KOPT-K1 (cell line): ENCODE measurements at regions not wholly inside any gene's neighbourhood (a gene's known extent, or its start where the extent isn't known, plus 50 kb on each side); places are given as distances from the start of the nearest gene placed in this dataset.

Experiments
- H3K27ac ChIP-seq: fragments of 200-600 bp; sonication (generic); 2 replicates; pipeline ENCODE4 v1.5.1; 2016; ENCODE audit warnings: antibody characterized with exemption, mild to moderate bottlenecking, low read depth, low read length; ENCODE audit not compliant: poor library complexity, severe bottlenecking
- H3K36me3 ChIP-seq: fragments of 200-600 bp; sonication (generic); 2 replicates; pipeline ENCODE4 v1.5.1; 2017; ENCODE audit warnings: antibody characterized with exemption, mild to moderate bottlenecking, low read length, moderate library complexity; ENCODE audit not compliant: insufficient read depth
- H3K9me3 ChIP-seq: fragments of 200-600 bp; sonication (generic); 2 replicates; pipeline ENCODE4 v1.5.1; 2017; ENCODE audit warnings: antibody characterized with exemption, low read length, mild to moderate bottlenecking; ENCODE audit not compliant: insufficient read depth, poor library complexity, severe bottlenecking

DNA sequence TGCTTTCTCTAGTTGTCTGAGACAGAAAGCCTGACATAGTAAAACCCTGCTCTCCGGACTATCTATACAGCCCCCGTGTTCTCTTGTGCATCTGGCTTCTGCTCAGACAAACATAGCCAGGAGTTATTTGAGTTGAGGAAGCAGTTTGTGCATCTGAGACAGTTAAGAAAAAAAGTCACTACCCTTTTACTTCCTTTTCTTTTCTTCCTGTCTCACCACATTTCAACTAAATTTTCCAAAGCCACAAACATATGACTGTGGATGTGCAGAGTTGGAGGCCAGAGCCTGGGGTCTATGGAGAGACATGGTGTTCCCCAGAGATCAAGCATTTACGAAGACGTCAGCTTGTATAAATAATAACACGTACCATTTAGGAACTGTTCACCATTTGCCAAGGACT is 158.5 kb upstream of the FGGY start:
- Histone ChIP-seq H3K36me3 (no peaks in the 10 kb centered on the region), H3K27ac (no peak overlapping the region), H3K9me3 (no peaks in the 10 kb centered on the region)

GRCh38 chr1:59139396-59139795 is 157.5 kb upstream of the FGGY start:
- no peak overlapping the region for H3K27ac ChIP-seq

DNA sequence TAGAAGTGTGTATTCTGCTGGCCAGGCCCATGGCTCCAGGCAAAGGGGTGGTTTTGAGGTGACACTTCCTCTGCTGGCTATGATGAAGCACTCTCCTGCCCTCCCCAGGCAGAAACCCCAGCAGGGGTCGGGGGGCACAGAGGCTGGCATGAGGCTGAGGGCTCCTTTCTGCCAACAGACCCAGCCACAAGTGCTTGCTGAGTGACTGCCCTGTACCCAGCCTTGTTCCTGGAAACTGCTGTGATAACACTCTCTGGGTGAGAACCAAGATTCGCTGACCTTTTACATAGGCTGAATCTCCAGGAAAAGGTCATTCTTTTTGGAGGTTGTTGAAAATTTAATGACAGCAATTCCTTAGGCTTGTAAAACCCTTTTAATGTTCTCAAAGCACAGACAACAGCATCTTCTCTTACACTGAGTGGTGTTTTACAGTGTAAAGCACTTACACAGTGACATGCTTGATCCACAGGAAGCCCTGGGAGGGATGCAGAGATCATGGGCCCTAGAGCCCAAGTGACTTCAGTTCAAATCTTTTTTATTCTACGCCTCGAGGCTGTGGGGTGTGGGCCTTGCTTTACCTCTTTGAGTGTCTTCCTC is 155.5 kb upstream of the FGGY start:
- no peak overlapping the region for H3K27ac ChIP-seq
- no peaks in the 10 kb centered on the region for H3K9me3 ChIP-seq
- no peaks in the 10 kb centered on the region for H3K36me3 ChIP-seq

More at GRCh38 chr1:59139396-59139795, 157.5 kb upstream of the FGGY start:
- Histone ChIP-seq H3K36me3 (no peaks in the 10 kb centered on the region), H3K9me3 (no peaks in the 10 kb centered on the region)

GRCh38 chr1:59142311-59143132 is 154.4 kb upstream of the FGGY start:
- no peaks in the 10 kb centered on the region for H3K36me3 ChIP-seq
- no peaks in the 10 kb centered on the region for H3K9me3 ChIP-seq
- no peak overlapping the region for H3K27ac ChIP-seq

DNA sequence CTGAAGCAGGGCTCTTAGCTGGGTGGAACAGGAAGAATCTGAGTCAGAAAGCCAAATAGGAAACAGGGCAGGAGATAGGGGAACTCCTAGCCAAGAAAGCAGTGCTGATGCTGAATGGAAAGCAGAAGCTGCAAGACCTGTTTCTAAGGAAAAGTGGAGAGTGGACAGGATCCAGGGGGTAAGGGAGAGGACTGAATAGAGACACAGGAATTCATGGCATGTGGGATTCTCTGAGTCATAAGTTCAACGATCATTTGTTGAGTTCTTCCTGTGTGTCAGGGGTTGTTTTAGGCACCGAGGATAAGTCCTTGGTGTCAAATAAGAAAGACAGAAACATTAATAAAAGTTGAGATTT is 153.8 kb upstream of the FGGY start:
- H3K36me3 ChIP-seq = no peaks in the 10 kb centered on the region
- H3K27ac ChIP-seq = no peak overlapping the region

DNA sequence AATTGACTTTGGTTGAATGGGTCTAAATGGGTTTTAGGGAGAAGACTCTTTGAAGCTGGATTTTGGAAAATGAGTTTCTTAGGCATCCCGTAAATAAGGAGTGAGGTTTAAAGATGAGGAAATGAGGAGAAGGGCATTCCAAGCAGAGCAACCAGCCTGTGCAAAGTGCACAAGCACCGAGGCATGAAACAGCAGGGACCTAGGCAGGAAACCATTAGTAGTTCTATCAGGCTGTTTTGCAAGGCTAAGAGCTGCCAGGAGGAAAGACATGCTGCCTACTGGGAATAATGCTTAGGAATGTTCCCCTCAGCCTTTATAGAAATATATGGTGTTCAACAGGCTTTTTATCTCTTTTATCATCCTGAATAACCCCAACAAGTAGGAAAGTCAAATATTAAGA is 153.1 kb upstream of the FGGY start:
- H3K36me3 ChIP-seq = no peaks in the 10 kb centered on the region
- no peaks in the 10 kb centered on the region for H3K9me3 ChIP-seq
- no peak overlapping the region for H3K27ac ChIP-seq

More for the DNA sequence above, 153.8 kb upstream of the FGGY start:
- H3K9me3 ChIP-seq = no peaks in the 10 kb centered on the region

DNA sequence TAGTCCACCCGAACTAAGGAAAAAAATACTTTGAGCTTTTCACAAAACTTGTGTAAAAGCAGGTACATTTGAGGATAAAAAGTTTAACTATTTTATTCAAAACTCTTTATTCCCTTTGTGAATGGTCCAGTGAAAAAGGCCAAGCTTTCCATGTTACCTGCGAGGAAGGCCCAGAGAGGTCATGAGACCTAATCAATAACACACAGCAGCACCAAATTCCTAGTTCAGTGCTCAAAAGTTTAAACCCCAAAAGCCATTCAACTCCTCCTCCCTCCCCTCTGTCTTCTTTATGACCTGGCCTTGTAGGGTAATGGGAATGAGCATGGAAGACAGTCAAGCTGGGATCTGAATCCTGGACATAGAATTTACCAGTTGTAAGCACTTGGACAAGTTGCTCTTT is 151.9 kb upstream of the FGGY start:
- H3K9me3 ChIP-seq = no peaks in the 10 kb centered on the region
- H3K27ac ChIP-seq = no peak overlapping the region
- no peaks in the 10 kb centered on the region for H3K36me3 ChIP-seq

- H3K27ac ChIP-seq = no peak overlapping the region
These were observed 150.8 kb upstream of the FGGY start for GRCh38 chr1:59146056-59146455.

GRCh38 chr1:59146651-59147358 is 150.1 kb upstream of the FGGY start:
- H3K27ac ChIP-seq = no peak overlapping the region
- no peaks in the 10 kb centered on the region for H3K36me3 ChIP-seq

More at GRCh38 chr1:59146056-59146455, 150.8 kb upstream of the FGGY start:
- no peaks in the 10 kb centered on the region for H3K36me3 ChIP-seq
- no peaks in the 10 kb centered on the region for H3K9me3 ChIP-seq

GRCh38 chr1:59149435-59149834 is 147.5 kb upstream of the FGGY start:
- Histone ChIP-seq H3K27ac (no peak overlapping the region), H3K9me3 (no peaks in the 10 kb centered on the region)

More at GRCh38 chr1:59146651-59147358, 150.1 kb upstream of the FGGY start:
- H3K9me3 ChIP-seq = no peaks in the 10 kb centered on the region

GRCh38 chr1:59150577-59151386 is 146.1 kb upstream of the FGGY start:
- H3K9me3 ChIP-seq = no peaks in the 10 kb centered on the region
- no peak overlapping the region for H3K27ac ChIP-seq
- H3K36me3 ChIP-seq = no peaks in the 10 kb centered on the region

More at GRCh38 chr1:59149435-59149834, 147.5 kb upstream of the FGGY start:
- no peaks in the 10 kb centered on the region for H3K36me3 ChIP-seq

GRCh38 chr1:59151387-59151761 is 145.5 kb upstream of the FGGY start:
- Histone ChIP-seq H3K27ac (no peak overlapping the region), H3K9me3 (no peaks in the 10 kb centered on the region), H3K36me3 (no peaks in the 10 kb centered on the region)

DNA sequence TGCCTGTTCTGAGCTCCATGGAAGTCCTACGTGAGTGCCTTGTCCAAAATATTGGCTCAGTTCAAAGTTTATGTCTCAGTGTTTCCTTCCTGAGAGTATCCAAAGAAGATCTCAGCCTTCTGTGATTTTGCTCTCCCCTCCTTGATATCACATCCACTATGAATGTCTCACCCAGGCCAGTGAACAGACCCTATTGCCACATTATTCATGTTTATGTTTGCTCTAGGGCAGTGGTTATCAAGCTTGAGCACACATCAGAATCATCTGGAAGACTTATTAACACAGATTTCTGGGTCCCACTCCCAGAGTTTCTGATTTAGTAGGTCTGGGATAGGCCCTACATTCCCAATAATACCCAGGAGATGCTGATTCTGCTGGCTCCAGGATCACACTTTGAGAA is 145.0 kb upstream of the FGGY start:
- Histone ChIP-seq H3K27ac (no peak overlapping the region), H3K9me3 (no peaks in the 10 kb centered on the region)

GRCh38 chr1:59152511-59152910 is 144.4 kb upstream of the FGGY start:
- Histone ChIP-seq H3K36me3 (no peaks in the 10 kb centered on the region), H3K9me3 (no peaks in the 10 kb centered on the region), H3K27ac (no peak overlapping the region)

More for the DNA sequence above, 145.0 kb upstream of the FGGY start:
- no peaks in the 10 kb centered on the region for H3K36me3 ChIP-seq

GRCh38 chr1:59154401-59154800 is 142.5 kb upstream of the FGGY start:
- Histone ChIP-seq H3K36me3 (no peaks in the 10 kb centered on the region), H3K9me3 (peaks cover 16% of the 10 kb centered on the region), H3K27ac (no peak overlapping the region)
